WI38 (cell line): ENCODE measurements at regions not wholly inside any gene's neighbourhood (a gene's known extent, or its start where the extent isn't known, plus 50 kb on each side); places are given as distances from the start of the nearest gene placed in this dataset.

ENCODE experiments used
- H3K4me3 ChIP-seq: 2 replicates; pipeline ENCODE4 v1.5.1; 2011; ENCODE audit warnings: low read depth, mild to moderate bottlenecking, control low read depth, low read length
- TF ChIP-seq, protein P1 (sequence below): IDR thresholded peaks from 2 replicates; pipeline ENCODE4 v1.5.1; 2012; ENCODE audit warnings: low read depth, mild to moderate bottlenecking, control low read depth, low read length

GRCh38 chrX:40439625-40440532 is 140.9 kb upstream of the ATP6AP2 start:
- TF ChIP-seq, protein P1, sequence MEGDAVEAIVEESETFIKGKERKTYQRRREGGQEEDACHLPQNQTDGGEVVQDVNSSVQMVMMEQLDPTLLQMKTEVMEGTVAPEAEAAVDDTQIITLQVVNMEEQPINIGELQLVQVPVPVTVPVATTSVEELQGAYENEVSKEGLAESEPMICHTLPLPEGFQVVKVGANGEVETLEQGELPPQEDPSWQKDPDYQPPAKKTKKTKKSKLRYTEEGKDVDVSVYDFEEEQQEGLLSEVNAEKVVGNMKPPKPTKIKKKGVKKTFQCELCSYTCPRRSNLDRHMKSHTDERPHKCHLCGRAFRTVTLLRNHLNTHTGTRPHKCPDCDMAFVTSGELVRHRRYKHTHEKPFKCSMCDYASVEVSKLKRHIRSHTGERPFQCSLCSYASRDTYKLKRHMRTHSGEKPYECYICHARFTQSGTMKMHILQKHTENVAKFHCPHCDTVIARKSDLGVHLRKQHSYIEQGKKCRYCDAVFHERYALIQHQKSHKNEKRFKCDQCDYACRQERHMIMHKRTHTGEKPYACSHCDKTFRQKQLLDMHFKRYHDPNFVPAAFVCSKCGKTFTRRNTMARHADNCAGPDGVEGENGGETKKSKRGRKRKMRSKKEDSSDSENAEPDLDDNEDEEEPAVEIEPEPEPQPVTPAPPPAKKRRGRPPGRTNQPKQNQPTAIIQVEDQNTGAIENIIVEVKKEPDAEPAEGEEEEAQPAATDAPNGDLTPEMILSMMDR, result no peak
- no peak overlapping the region for H3K4me3 ChIP-seq

GRCh38 chrX:40437348-40437747 is 143.4 kb upstream of the ATP6AP2 start:
- TF ChIP-seq, protein P1, result no peak
- no peak overlapping the region for H3K4me3 ChIP-seq

GRCh38 chrX:40434947-40435346 is 145.8 kb upstream of the ATP6AP2 start:
- H3K4me3 ChIP-seq, result no peak overlapping the region
- TF ChIP-seq, protein P1, result no peak

GRCh38 chrX:40434443-40434842 is 146.3 kb upstream of the ATP6AP2 start:
- no peak overlapping the region for H3K4me3 ChIP-seq
- TF ChIP-seq, protein P1, result no peak

DNA sequence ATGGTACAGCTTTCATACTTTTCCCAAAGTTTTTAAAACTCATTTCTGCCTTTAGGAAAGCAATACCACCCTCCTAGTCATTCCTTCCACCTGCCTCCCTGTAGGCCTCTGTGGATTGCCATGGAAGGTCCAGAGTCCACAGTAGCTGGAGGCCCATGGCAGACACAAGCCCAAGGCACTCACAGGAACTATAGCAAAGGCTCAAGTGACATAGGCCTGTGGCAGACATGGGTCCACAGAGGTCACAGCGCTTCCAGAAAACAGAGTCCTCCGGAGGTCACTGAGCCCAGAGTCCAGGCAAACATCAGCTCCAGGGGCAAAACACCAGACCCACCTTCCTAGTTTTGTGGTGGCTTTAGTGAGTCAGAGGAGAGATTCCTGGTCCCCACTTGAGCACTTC is 147.6 kb upstream of the ATP6AP2 start:
- TF ChIP-seq, protein P1, result no peak
- H3K4me3 ChIP-seq, result no peak overlapping the region

GRCh38 chrX:40424259-40424658 is 156.5 kb upstream of the ATP6AP2 start:
- TF ChIP-seq, protein P1, result no peak
- no peak overlapping the region for H3K4me3 ChIP-seq

GRCh38 chrX:40423299-40423698 is 157.5 kb upstream of the ATP6AP2 start:
- TF ChIP-seq, protein P1, result no peak
- no peak overlapping the region for H3K4me3 ChIP-seq
